ENCODE measurements at regions not wholly inside any gene's neighbourhood (a gene's known extent, or its start where the extent isn't known, plus 50 kb on each side); places are given as distances from the start of the nearest gene placed in this dataset.

GRCh38 chr4:19063662-19064061 is 1042.1 kb upstream of the LCORL start:
- TF ChIP-seq CTCF (IDR thresholded peaks at IDR 0.05 in 8 of 11, conservative IDR thresholded peaks at IDR 0.05 in 3 of 11) (no peak), POLR2A (IDR thresholded peaks at IDR 0.05) (no peak)
